ENCODE measurements at regions not wholly inside any gene's neighbourhood (a gene's known extent, or its start where the extent isn't known, plus 50 kb on each side); places are given as distances from the start of the nearest gene placed in this dataset.

- Mint-ChIP-seq H3K27me3 (ENCODE audit: low read depth, poor library complexity) (peaks cover 14% of the 10 kb centered on the region), H3K36me3 (ENCODE audit: low read depth) (no peaks in the 10 kb centered on the region), H3K4me1 (no peaks in the 10 kb centered on the region), H3K4me3 (no peak overlapping the region), H3K9me3 (peaks cover 25% of the 10 kb centered on the region), H3K27ac (no peak overlapping the region)
- no peak for TF ChIP-seq CTCF (IDR thresholded peaks at IDR 0.05)
- DNase-seq, result no peak
These were observed 197.0 kb downstream of the ASB9 start for GRCh38 chrX:15072880-15073279.

GRCh38 chrX:15072259-15072658, 197.6 kb downstream of the ASB9 start:
- Mint-ChIP-seq H3K36me3 (ENCODE audit: low read depth) (no peaks in the 10 kb centered on the region), H3K9me3 (peaks cover 26% of the 10 kb centered on the region)
- TF ChIP-seq CTCF (IDR thresholded peaks at IDR 0.05), result no peak

GRCh38 chrX:15059474-15059873, 186.3 kb downstream of the MOSPD2 start:
- peaks cover 2% of the 10 kb centered on the region for H3K27me3 Mint-ChIP-seq (ENCODE audit: low read depth, poor library complexity)

More at GRCh38 chrX:15072259-15072658, 197.6 kb downstream of the ASB9 start:
- Mint-ChIP-seq H3K4me1 (no peaks in the 10 kb centered on the region), H3K27me3 (ENCODE audit: low read depth, poor library complexity) (peaks cover 14% of the 10 kb centered on the region), H3K4me3 (no peak overlapping the region), H3K27ac (no peak overlapping the region)
- no peak for DNase-seq

GRCh38 chrX:15056044-15056443, 182.8 kb downstream of the MOSPD2 start:
- Mint-ChIP-seq H3K9me3 (peaks cover 28% of the 10 kb centered on the region), H3K27me3 (ENCODE audit: low read depth, poor library complexity) (peaks cover 2% of the 10 kb centered on the region), H3K4me1 (no peaks in the 10 kb centered on the region), H3K4me3 (no peak overlapping the region), H3K27ac (no peak overlapping the region), H3K36me3 (ENCODE audit: low read depth) (no peaks in the 10 kb centered on the region)
- DNase-seq, result no peak
- TF ChIP-seq CTCF (IDR thresholded peaks at IDR 0.05), result no peak

More at GRCh38 chrX:15059474-15059873, 186.3 kb downstream of the MOSPD2 start:
- Mint-ChIP-seq H3K36me3 (ENCODE audit: low read depth) (no peaks in the 10 kb centered on the region), H3K4me1 (no peaks in the 10 kb centered on the region), H3K27ac (no peak overlapping the region), H3K9me3 (peaks cover 14% of the 10 kb centered on the region), H3K4me3 (no peak overlapping the region)
- DNase-seq, result no peak
- TF ChIP-seq CTCF (IDR thresholded peaks at IDR 0.05), result no peak

GRCh38 chrX:15055146-15055930, 182.1 kb downstream of the MOSPD2 start:
- H3K27me3 Mint-ChIP-seq (ENCODE audit: low read depth, poor library complexity), result peaks cover 5% of the 10 kb centered on the region
- TF ChIP-seq CTCF (IDR thresholded peaks at IDR 0.05), result no peak
- no peak overlapping the region for H3K4me3 Mint-ChIP-seq
- H3K4me1 Mint-ChIP-seq, result no peaks in the 10 kb centered on the region
- no peak overlapping the region for H3K27ac Mint-ChIP-seq
- DNase-seq, result no peak
- no peaks in the 10 kb centered on the region for H3K36me3 Mint-ChIP-seq (ENCODE audit: low read depth)
- peaks cover 35% of the 10 kb centered on the region for H3K9me3 Mint-ChIP-seq

- peaks cover 55% of the 10 kb centered on the region for H3K9me3 Mint-ChIP-seq
- no peak for DNase-seq
These were observed 177.2 kb downstream of the MOSPD2 start for GRCh38 chrX:15050395-15050794.

More at GRCh38 chrX:15050395-15050794, 177.2 kb downstream of the MOSPD2 start:
- H3K36me3 Mint-ChIP-seq (ENCODE audit: low read depth), result no peaks in the 10 kb centered on the region
- H3K4me1 Mint-ChIP-seq, result no peaks in the 10 kb centered on the region
- H3K4me3 Mint-ChIP-seq, result no peak overlapping the region
- H3K27me3 Mint-ChIP-seq (ENCODE audit: low read depth, poor library complexity), result peaks cover 3% of the 10 kb centered on the region
- H3K27ac Mint-ChIP-seq, result no peak overlapping the region
- no peak for TF ChIP-seq CTCF (IDR thresholded peaks at IDR 0.05)
